Activated naive CD4-positive, alpha-beta T cell treated with anti-CD3 and anti-CD28 coated beads for 36 hours (primary cell): ENCODE measurements at regions not wholly inside any gene's neighbourhood (a gene's known extent, or its start where the extent isn't known, plus 50 kb on each side); places are given as distances from the start of the nearest gene placed in this dataset.
"Not testable (repeated sequence)": the region's sequence is repeated elsewhere in the genome, so short reads cannot be mapped to it uniquely, and the experiment has no call there.

Source experiments
- CTCF ChIA-PET: fragments of 350-600 bp; sonication (Branson Sonifier 250); formaldehyde crosslinking; loops from one replicate; lab custom pipeline; 2021; ENCODE audit warnings: antibody characterized with exemption; lab: Charles Lee
- DNase-seq: peaks from one replicate; pipeline ENCODE4 v3.0.0-alpha.2; 2020
- H3K27ac Mint-ChIP-seq: one replicate; pipeline ENCODE4 v1.8.0; 2021; ENCODE audit warnings: mild to moderate bottlenecking, mixed read lengths
- H3K27me3 Mint-ChIP-seq: one replicate; pipeline ENCODE4 v1.8.0; 2021; ENCODE audit warnings: low read depth, mixed read lengths
- H3K36me3 Mint-ChIP-seq: one replicate; pipeline ENCODE4 v1.8.0; 2021; ENCODE audit warnings: low read depth, mixed read lengths
- H3K4me1 Mint-ChIP-seq: one replicate; pipeline ENCODE4 v1.8.0; 2021; ENCODE audit warnings: low read depth, mixed read lengths
- H3K4me3 Mint-ChIP-seq: one replicate; pipeline ENCODE4 v1.8.0; 2021; ENCODE audit warnings: mild to moderate bottlenecking, moderate library complexity, mixed read lengths
- H3K9me3 Mint-ChIP-seq: one replicate; pipeline ENCODE4 v1.8.0; 2021; ENCODE audit warnings: mixed read lengths
- intact Hi-C: fragments of 100-400 bp; cut with micrococcal nuclease; formaldehyde crosslinking; loops from one replicate; pipeline ENCODE4 v1.15.1; 2023

DNA sequence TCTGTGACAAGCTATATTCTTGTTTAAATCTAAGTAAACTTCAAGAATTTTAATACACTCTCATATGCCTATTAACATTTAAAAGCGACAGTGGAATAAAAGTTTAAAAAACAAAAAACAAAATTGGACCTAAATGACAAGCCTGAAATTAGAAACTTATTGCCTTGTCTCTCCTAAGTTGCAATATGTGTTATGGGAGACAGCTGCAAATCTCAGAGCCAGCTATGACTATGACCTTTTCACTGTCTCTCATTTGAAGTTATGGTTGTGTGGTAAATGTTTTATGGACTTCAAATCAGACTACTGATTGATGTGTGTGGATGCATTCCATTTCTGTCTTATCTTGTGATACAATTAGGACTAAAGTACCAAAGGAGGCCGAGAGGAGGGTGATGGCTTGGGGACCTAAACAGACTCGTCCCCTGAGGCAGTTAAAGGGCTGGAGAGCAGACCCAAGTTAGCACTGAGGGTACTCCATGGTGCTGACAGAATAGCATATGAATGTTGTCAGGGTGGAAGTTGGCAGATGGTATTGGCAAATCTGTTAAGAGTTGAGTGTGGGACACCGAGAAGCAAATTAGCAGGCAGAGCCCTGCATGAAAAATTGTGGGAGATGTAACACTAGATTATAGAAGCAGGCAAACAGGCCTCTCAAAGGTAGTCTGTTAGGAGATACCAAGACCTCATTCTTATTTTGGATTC is 930.1 kb upstream of the MAN1A1 start:
- no peak overlapping the region for H3K4me3 Mint-ChIP-seq
- H3K4me1 Mint-ChIP-seq = no peaks in the 10 kb centered on the region
- no peaks in the 10 kb centered on the region for H3K9me3 Mint-ChIP-seq
- no peak for DNase-seq
- H3K27ac Mint-ChIP-seq = no peak overlapping the region
- intact Hi-C loops = no loop called here
- H3K27me3 Mint-ChIP-seq = no peaks in the 10 kb centered on the region
- CTCF ChIA-PET = no interaction called here
- no peaks in the 10 kb centered on the region for H3K36me3 Mint-ChIP-seq

DNA sequence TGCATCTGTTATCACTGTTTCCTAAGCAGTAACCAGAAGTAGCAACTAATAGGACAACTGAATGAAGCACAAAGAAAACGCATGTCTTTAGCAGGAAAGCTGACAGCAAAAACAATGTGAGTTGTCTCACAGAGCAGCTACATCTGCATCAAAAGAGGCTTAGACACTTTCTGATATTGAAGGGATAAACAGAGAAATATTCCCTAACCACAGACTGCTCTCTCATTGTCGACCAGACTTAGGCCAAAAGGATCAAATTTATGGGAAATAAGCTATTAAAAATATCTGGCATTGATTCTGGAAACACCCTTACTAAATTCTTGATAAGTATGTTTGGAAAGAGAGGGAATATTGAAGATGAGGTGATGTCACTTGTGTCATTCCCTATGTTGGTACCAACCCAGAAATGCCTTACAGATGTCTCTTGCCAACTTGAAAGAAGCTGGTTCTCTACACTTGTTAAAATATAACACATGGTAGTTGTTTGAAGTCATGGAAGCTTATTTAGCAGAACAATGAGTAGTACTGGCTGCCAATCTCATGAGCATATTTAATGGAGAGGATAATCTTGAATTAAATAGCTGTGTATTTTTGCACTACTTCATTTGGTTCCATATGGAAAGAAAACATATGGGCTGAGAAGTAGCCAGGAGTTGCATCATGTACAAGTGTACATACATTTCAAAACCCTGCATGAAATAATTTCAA is 929.3 kb upstream of the MAN1A1 start:
- Mint-ChIP-seq H3K4me3 (no peak overlapping the region), H3K27ac (no peak overlapping the region), H3K36me3 (no peaks in the 10 kb centered on the region), H3K9me3 (no peaks in the 10 kb centered on the region), H3K4me1 (no peaks in the 10 kb centered on the region), H3K27me3 (no peaks in the 10 kb centered on the region)
- no peak for DNase-seq
- intact Hi-C loops = no loop called here
- CTCF ChIA-PET = interaction anchor here (0.6 kb wide), 1 partner anchor 124 kb away, joined by 4 read pairs; no protein-coding TSS in a partner anchor

DNA sequence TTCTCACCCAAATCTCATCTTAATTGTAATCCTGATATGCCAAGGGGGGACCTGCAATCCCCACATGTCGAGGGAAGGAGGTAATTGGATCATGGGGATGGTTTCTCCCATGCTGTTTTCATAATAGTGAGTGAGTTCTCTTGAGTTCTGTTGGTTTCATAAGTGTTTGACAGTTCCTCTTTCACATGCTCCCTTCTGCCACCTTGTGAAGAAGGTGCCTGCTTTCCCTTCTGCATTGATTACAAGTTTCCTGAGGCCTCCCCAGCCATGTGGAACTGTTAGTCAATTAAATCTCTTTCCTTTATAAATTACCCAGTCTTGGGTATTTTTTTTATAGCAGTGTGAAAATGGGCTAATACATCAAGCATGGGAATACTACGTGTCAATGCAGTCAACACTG is 925.0 kb upstream of the MAN1A1 start:
- Mint-ChIP-seq H3K9me3 (peaks cover 8% of the 10 kb centered on the region), H3K27ac (no peak overlapping the region), H3K4me3 (no peak overlapping the region), H3K36me3 (no peaks in the 10 kb centered on the region), H3K4me1 (no peaks in the 10 kb centered on the region), H3K27me3 (no peaks in the 10 kb centered on the region)
- intact Hi-C loops = no loop called here
- DNase-seq = no peak
- CTCF ChIA-PET = no interaction called here

DNA sequence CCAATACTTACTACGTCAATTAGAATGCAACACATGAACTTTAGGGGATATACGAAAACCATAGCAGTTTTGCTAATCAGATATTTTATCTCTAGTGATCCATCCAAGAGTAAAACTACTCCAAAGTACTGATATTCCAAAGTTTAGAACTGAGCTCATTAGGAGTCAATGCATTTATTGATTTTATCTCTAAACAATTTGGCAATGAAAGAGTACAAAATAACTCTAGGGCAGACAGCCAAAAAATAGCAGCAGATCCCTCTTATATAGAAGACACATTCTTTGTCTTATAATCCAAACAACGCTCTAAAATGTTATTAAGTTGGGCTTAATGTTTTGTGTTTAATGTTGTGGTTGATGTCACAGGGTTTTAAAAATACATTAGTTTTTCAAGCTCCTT is 923.9 kb upstream of the MAN1A1 start:
- no peaks in the 10 kb centered on the region for H3K36me3 Mint-ChIP-seq
- intact Hi-C loops = no loop called here
- DNase-seq = no peak
- CTCF ChIA-PET = interaction anchor here (0.6 kb wide), 1 partner anchor 9 kb away, joined by 4 read pairs; no protein-coding TSS in a partner anchor
- no peaks in the 10 kb centered on the region for H3K27me3 Mint-ChIP-seq
- H3K27ac Mint-ChIP-seq = no peak overlapping the region
- no peaks in the 10 kb centered on the region for H3K4me1 Mint-ChIP-seq
- no peak overlapping the region for H3K4me3 Mint-ChIP-seq
- peaks cover 8% of the 10 kb centered on the region for H3K9me3 Mint-ChIP-seq

DNA sequence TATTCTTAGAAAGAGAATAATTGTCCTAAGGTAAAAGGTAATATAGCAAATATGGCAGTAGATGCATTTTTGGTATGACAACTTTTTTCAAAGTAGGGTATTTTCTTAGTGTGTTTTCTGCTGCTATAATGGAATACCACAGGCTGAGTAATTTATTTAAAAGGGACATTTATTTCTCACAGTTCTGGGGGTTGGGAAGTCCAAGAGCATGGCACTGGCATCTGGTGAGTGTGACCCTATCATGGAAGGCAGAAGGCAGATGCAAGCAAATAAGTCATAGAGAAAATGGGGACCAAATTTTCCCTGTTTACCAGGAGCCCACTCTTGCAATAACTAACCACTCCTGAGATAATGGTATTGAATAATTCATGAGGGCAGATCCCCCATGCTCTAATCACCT is 922.5 kb upstream of the MAN1A1 start:
- Mint-ChIP-seq H3K27ac (no peak overlapping the region), H3K4me3 (no peak overlapping the region), H3K9me3 (peaks cover 8% of the 10 kb centered on the region), H3K36me3 (no peaks in the 10 kb centered on the region), H3K27me3 (no peaks in the 10 kb centered on the region), H3K4me1 (no peaks in the 10 kb centered on the region)
- intact Hi-C loops = no loop called here
- no peak for DNase-seq
- CTCF ChIA-PET = no interaction called here

DNA sequence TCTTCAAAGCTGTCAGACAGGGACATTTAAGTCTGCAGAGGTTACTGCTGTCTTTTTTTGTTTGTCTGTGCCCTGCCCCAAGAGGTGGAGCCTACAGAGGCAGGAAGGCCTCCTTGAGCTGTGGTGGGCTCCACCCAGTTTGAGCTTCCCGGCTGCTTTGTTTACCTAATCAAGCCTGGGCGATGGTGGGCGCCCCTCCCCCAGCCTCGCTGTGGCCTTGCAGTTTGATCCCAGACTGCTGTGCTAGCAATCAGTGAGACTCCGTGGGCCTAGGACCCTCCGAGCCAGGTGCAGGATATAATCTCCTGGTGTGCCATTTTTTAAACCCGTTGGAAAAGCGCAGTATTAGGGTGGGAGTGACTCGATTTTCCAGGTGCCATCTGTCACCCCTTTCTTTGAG is 918.7 kb upstream of the MAN1A1 start:
- H3K36me3 Mint-ChIP-seq, intact Hi-C loops, H3K27ac Mint-ChIP-seq, H3K27me3 Mint-ChIP-seq, DNase-seq, H3K4me1 Mint-ChIP-seq, CTCF ChIA-PET, H3K4me3 Mint-ChIP-seq: not testable (repeated sequence)
- peaks cover 11% of the 10 kb centered on the region for H3K9me3 Mint-ChIP-seq

DNA sequence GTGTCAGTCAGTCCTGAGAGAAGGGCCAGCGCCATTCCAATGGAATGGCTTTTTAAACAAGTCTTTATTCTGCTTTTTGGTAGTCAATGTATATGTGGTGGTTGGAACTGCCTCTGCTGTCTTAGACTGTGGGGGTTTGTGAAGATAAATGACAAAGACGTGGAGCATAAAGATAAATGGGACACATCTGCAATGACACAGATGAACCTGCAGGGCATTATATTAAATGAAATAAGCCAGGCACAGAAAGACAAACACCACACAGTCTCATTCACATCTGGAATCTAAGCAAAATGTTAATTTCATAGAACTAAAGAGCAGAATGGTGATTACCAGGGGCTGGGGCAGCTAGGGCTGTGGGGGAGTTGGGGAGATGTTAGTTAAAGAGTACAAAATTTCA is 912.8 kb upstream of the MAN1A1 start:
- Mint-ChIP-seq H3K4me3 (no peak overlapping the region), H3K36me3 (no peaks in the 10 kb centered on the region), H3K4me1 (no peaks in the 10 kb centered on the region), H3K27me3 (no peaks in the 10 kb centered on the region), H3K27ac (no peak overlapping the region), H3K9me3 (peaks cover 4% of the 10 kb centered on the region)
- intact Hi-C loops = no loop called here
- DNase-seq = no peak
- CTCF ChIA-PET = interaction anchor here (0.6 kb wide), 1 partner anchor 1013 kb away, joined by 3 read pairs; no protein-coding TSS in a partner anchor

DNA sequence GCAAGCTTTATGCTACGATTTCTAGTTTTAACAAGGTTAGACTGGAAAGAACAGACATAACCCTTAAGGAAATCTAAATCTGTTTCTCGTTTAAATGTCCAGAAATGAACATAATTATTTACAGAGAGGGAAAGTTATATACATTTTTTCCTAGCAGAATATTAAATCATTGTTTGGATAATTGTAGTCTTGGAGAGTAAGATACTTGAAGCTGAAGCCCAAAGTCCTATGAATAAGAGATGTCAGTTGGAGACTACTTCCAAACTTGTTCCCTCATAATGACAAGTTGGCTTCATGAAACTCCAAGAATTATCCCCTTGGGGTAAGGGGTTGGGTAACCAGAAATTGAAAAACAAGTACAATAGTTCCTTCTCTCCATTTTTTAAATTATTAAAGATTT is 911.1 kb upstream of the MAN1A1 start:
- intact Hi-C loops = no loop called here
- CTCF ChIA-PET = no interaction called here
- Mint-ChIP-seq H3K4me1 (no peaks in the 10 kb centered on the region), H3K36me3 (no peaks in the 10 kb centered on the region), H3K4me3 (no peak overlapping the region), H3K9me3 (no peaks in the 10 kb centered on the region), H3K27ac (no peak overlapping the region), H3K27me3 (no peaks in the 10 kb centered on the region)
- DNase-seq = no peak

DNA sequence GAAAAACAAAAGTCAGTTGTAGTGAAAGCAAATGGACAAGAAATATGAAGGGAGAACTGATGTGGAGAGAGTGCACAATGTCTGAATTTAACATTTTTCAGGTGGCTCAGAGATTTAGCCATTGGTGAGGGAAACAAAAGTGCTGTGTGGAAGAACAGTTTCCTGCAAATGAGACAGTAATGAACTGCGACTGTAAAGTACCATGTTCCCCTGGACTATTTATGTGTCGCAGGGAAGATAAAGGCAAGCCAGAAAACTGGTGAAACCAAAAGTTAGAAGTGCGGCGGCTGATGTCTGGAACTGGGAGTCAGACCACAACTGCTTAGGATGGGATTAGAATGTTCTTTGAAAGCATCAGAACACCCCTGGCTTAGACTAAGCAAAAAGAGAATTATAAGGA is 905.1 kb upstream of the MAN1A1 start:
- no peak for DNase-seq
- Mint-ChIP-seq H3K4me1 (no peaks in the 10 kb centered on the region), H3K36me3 (no peaks in the 10 kb centered on the region), H3K27ac (no peak overlapping the region), H3K4me3 (no peak overlapping the region), H3K27me3 (no peaks in the 10 kb centered on the region), H3K9me3 (peaks cover 8% of the 10 kb centered on the region)
- intact Hi-C loops = no loop called here
- CTCF ChIA-PET = no interaction called here

DNA sequence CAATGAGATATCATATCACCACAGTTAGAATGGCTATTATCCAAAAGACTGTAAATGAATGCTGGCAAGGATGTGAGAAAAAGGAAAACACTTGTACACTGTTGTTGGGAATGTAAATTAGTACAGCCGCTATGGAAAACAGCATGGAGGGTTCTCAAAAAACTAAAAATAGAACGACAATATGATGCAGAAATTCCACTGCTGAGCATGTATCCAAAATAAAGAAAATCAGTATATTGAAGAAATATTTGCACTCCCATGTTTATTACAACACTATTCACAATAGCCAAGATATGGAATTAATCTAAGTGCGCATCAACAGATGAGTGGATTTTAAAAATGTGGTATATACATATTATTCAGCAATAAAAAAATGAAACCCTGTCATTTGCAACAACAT is 898.9 kb upstream of the MAN1A1 start:
- no peaks in the 10 kb centered on the region for H3K4me1 Mint-ChIP-seq
- no peak overlapping the region for H3K27ac Mint-ChIP-seq
- DNase-seq = no peak
- CTCF ChIA-PET = no interaction called here
- intact Hi-C loops = no loop called here
- no peak overlapping the region for H3K4me3 Mint-ChIP-seq
- H3K36me3 Mint-ChIP-seq = no peaks in the 10 kb centered on the region
- H3K9me3 Mint-ChIP-seq = peaks cover 12% of the 10 kb centered on the region
- H3K27me3 Mint-ChIP-seq = no peaks in the 10 kb centered on the region

DNA sequence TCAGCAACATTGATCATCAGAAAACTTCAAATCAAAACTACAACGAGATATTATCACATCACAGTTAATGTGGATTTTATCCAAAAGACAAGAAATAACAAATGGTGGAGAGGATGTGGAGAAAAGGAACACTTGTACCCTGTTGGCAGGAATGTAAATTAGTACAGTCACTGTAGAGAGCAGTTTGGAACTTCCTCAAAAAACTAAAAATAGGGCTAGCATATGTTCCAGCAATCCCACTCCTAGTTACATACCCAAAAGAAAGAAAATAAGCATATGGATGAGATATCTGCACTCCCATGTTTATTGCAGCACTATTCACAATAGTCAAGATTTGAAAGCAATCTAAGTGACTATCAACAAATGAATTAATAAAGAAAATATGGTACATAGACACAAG is 887.7 kb upstream of the MAN1A1 start:
- CTCF ChIA-PET = no interaction called here
- intact Hi-C loops = no loop called here
- H3K27ac Mint-ChIP-seq = no peak overlapping the region

DNA sequence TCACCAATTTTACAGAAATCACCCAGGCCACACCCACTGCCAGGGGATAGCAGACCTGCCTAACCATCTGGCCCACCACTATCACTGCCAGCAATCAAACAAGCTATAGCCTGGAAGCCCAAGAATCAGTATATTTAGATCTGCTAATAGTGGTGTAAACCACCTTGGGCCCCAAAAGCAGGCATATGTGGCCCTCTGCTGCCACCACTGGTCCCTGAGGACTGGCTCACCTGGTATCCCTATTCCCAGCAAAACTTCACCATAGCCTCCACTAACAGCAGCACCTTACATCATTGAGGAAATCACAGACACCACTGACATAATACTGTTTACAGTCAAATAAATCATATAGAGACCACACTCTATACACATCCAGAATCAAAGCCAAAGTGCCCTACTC is 880.4 kb upstream of the MAN1A1 start:
- CTCF ChIA-PET = no interaction called here

More for the DNA sequence above, 887.7 kb upstream of the MAN1A1 start:
- H3K4me3 Mint-ChIP-seq = no peak overlapping the region
- H3K9me3 Mint-ChIP-seq = peaks cover 17% of the 10 kb centered on the region
- no peaks in the 10 kb centered on the region for H3K4me1 Mint-ChIP-seq
- H3K36me3 Mint-ChIP-seq = no peaks in the 10 kb centered on the region
- H3K27me3 Mint-ChIP-seq = no peaks in the 10 kb centered on the region
- DNase-seq = no peak

DNA sequence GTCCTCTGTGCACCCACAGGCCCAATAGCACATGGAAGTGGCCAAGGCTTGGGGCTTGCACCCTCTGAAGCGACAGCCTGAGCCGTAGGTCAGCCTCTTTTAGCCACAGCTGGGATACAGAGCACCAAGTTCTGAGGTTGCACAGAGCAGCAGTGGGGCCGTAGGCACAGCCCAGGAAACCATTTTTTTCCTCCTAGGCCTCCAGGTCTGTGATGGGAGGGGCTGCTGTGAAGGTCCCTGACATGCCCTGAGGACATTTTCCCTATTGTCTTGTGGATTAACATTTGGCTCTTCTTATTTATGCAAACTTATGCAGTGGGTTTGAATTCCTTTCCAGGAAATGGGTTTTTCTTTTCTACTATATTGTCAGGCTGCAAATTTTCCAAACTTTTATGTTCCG is 878.7 kb upstream of the MAN1A1 start:
- intact Hi-C loops = no loop called here
- Mint-ChIP-seq H3K27ac (no peak overlapping the region), H3K36me3 (no peaks in the 10 kb centered on the region), H3K4me1 (no peaks in the 10 kb centered on the region), H3K9me3 (no peaks in the 10 kb centered on the region), H3K27me3 (no peaks in the 10 kb centered on the region), H3K4me3 (no peak overlapping the region)
- CTCF ChIA-PET = no interaction called here
- DNase-seq = no peak

More for the DNA sequence above, 880.4 kb upstream of the MAN1A1 start:
- H3K4me1 Mint-ChIP-seq = no peaks in the 10 kb centered on the region
- DNase-seq = no peak
- H3K27ac Mint-ChIP-seq = no peak overlapping the region
- H3K4me3 Mint-ChIP-seq = no peak overlapping the region
- no peaks in the 10 kb centered on the region for H3K27me3 Mint-ChIP-seq
- intact Hi-C loops = no loop called here
- H3K9me3 Mint-ChIP-seq = peaks cover 5% of the 10 kb centered on the region
- no peaks in the 10 kb centered on the region for H3K36me3 Mint-ChIP-seq
